ENCODE measurements at regions not wholly inside any gene's neighbourhood (a gene's known extent, or its start where the extent isn't known, plus 50 kb on each side); places are given as distances from the start of the nearest gene placed in this dataset.

GRCh38 chr1:25168193-25169071 lies 63.9 kb downstream of the SYF2 start (continued):
- TF ChIP-seq ZNF772 (CRISPR knock-in tag; IDR thresholded peaks at IDR 0.05) (no peak), ZBTB25 (CRISPR knock-in tag; IDR thresholded peaks at IDR 0.05) (0 out of 2 replicates have a peak, but pooled peaks have one; percentile 24), ZNF629 (CRISPR knock-in tag; conservative IDR thresholded peaks at IDR 0.05) (0 out of 2 replicates have a peak, but pooled peaks have one; percentile 37), SMARCC2 (IDR thresholded peaks at IDR 0.05) (no peak), YEATS4 (CRISPR knock-in tag; IDR thresholded peaks at IDR 0.05; ENCODE audit: borderline replicate concordance) (no peak), HCFC1 (IDR thresholded peaks at IDR 0.05; ENCODE audit: low read depth, low read length) (no peak), ZNF142 (CRISPR knock-in tag; IDR thresholded peaks at IDR 0.05) (no peak; the same call in 1 of the 2 replicates), ARID5B (CRISPR knock-in tag; IDR thresholded peaks at IDR 0.05) (peak; percentile 91), HIVEP1 (CRISPR knock-in tag; IDR thresholded peaks at IDR 0.05) (no peak), PHF20 (CRISPR knock-in tag; IDR thresholded peaks at IDR 0.05) (no peak), ZMYM3 (CRISPR knock-in tag; IDR thresholded peaks at IDR 0.05) (peak; percentile 22; the same call in 1 of the 2 replicates), GMEB1 (CRISPR knock-in tag; IDR thresholded peaks at IDR 0.05; ENCODE audit: borderline replicate concordance) (no peak; the same call in 1 of the 2 replicates), GPBP1L1 (CRISPR knock-in tag; IDR thresholded peaks at IDR 0.05) (no peak)

All from HepG2 (cell line).